Neural cell (in vitro differentiated cells): ENCODE measurements at regions not wholly inside any gene's neighbourhood (a gene's known extent, or its start where the extent isn't known, plus 50 kb on each side); places are given as distances from the start of the nearest gene placed in this dataset.

Source experiments
- H2AFZ ChIP-seq: fragments of 200-600, 300-800 bp; sonication (generic), shearing (Covaris generic); 2 replicates; pipeline ENCODE4 v1.6.0; 2014; ENCODE audit warnings: low read depth, mild to moderate bottlenecking, antibody characterized with exemption, low read length, moderate library complexity
- H3F3A ChIP-seq: fragments of 200-600 bp; shearing (Covaris generic); 2 replicates; pipeline ENCODE4 v1.6.1; 2016; ENCODE audit warnings: mild to moderate bottlenecking, moderate library complexity, mixed read lengths, antibody characterized with exemption, low read length; ENCODE audit not compliant: insufficient read depth, poor library complexity, severe bottlenecking
- H3K27ac ChIP-seq: fragments of 200-600, 300-800 bp; sonication (generic), shearing (Covaris generic); 2 replicates; pipeline ENCODE4 v1.5.1; 2014; ENCODE audit warnings: mild to moderate bottlenecking, low read length, moderate library complexity
- H3K27me3 ChIP-seq: fragments of 300-800, 200-600 bp; sonication (generic), shearing (Covaris generic); 2 replicates; pipeline ENCODE4 v1.6.0; 2014; ENCODE audit warnings: mild to moderate bottlenecking, low read depth, low read length, moderate library complexity; ENCODE audit not compliant: insufficient read depth
- H3K36me3 ChIP-seq: fragments of 300-800, 200-600 bp; sonication (generic), shearing (Covaris generic); 2 replicates; pipeline ENCODE4 v1.5.1; 2014; ENCODE audit warnings: mild to moderate bottlenecking, antibody characterized with exemption, low read length, moderate library complexity; ENCODE audit not compliant: insufficient read depth
- H3K4me2 ChIP-seq: fragments of 300-800, 200-600 bp; sonication (generic), shearing (Covaris generic); 2 replicates; pipeline ENCODE4 v1.6.0; 2014; ENCODE audit warnings: mild to moderate bottlenecking, low read length
- H3K4me3 ChIP-seq: fragments of 300-800, 200-600 bp; sonication (generic), shearing (Covaris generic); 2 replicates; pipeline ENCODE4 v1.5.1; 2014; ENCODE audit warnings: mild to moderate bottlenecking, low read length, moderate library complexity
- H3K79me2 ChIP-seq: fragments of 200-600 bp; shearing (Covaris generic); replicated peaks from 2 replicates; pipeline ENCODE4 v1.6.0; 2014; ENCODE audit warnings: mild to moderate bottlenecking, low read length, moderate library complexity; ENCODE audit not compliant: insufficient read depth
- H3K9ac ChIP-seq: fragments of 300-800, 200-600 bp; sonication (generic), shearing (Covaris generic); 2 replicates; pipeline ENCODE4 v1.6.1; 2016; ENCODE audit warnings: mild to moderate bottlenecking, low read length, mixed read lengths
- H3K9me2 ChIP-seq: fragments of 200-600 bp; shearing (Covaris generic); 2 replicates; pipeline ENCODE4 v1.6.1; 2016; ENCODE audit warnings: mild to moderate bottlenecking, low read length, mixed read lengths; ENCODE audit not compliant: insufficient read depth
- H3K9me3 ChIP-seq: fragments of 200-600, 300-800 bp; sonication (generic), shearing (Covaris generic); 2 replicates; pipeline ENCODE4 v1.6.1; 2016; ENCODE audit warnings: mild to moderate bottlenecking, mixed run types, low read length, moderate library complexity, mixed read lengths
- H4K20me1 ChIP-seq: fragments of 200-600 bp; shearing (Covaris generic); 2 replicates; pipeline ENCODE4 v1.6.1; 2016; ENCODE audit warnings: mild to moderate bottlenecking, mixed run types; ENCODE audit not compliant: insufficient read depth
- CTCF ChIP-seq: fragments of 450-650 bp; IDR thresholded peaks from 2 replicates; pipeline ENCODE4 v1.5.1; 2014; ENCODE audit warnings: antibody characterized with exemption, mild to moderate bottlenecking, moderate library complexity; ENCODE audit not compliant: poor library complexity, severe bottlenecking
- EP300 ChIP-seq: fragments of 450-650 bp; conservative IDR thresholded peaks from 2 replicates; pipeline ENCODE4 v1.6.1; 2014; ENCODE audit warnings: antibody characterized with exemption, mild to moderate bottlenecking, moderate library complexity; ENCODE audit not compliant: poor library complexity, severe bottlenecking
- EZH2 ChIP-seq: fragments of 200-600, 300-800 bp; shearing (Covaris generic), sonication (generic); IDR thresholded peaks from 2 replicates; pipeline ENCODE4 v1.6.1; 2014; ENCODE audit warnings: antibody characterized with exemption, low read length, borderline replicate concordance, mild to moderate bottlenecking; ENCODE audit not compliant: insufficient read depth, poor library complexity, severe bottlenecking
- MXI1 ChIP-seq: fragments of 450-650 bp; conservative IDR thresholded peaks from 2 replicates; pipeline ENCODE4 v1.6.1; 2014; ENCODE audit warnings: antibody characterized with exemption, mild to moderate bottlenecking; ENCODE audit not compliant: poor library complexity, severe bottlenecking
- POLR2AphosphoS5 ChIP-seq: IDR thresholded peaks from 2 replicates; pipeline ENCODE4 v1.6.1; 2012
- RAD21 ChIP-seq: fragments of 450-650 bp; conservative IDR thresholded peaks from 2 replicates; pipeline ENCODE4 v1.6.1; 2014; ENCODE audit warnings: antibody characterized with exemption, mild to moderate bottlenecking, moderate library complexity
- REST ChIP-seq: IDR thresholded peaks from 2 replicates; pipeline ENCODE4 v1.6.1; 2012; ENCODE audit warnings: borderline replicate concordance
- SMC3 ChIP-seq: fragments of 450-650 bp; conservative IDR thresholded peaks from 2 replicates; pipeline ENCODE4 v1.6.1; 2014; ENCODE audit warnings: antibody characterized with exemption, mild to moderate bottlenecking, moderate library complexity; ENCODE audit not compliant: poor library complexity
- TAF1 ChIP-seq: IDR thresholded peaks from 2 replicates; pipeline ENCODE4 v1.6.1; 2012; ENCODE audit warnings: low read depth

GRCh38 chr6:819122-819521 lies 126.2 kb upstream of the EXOC2 start:
- H3K36me3 ChIP-seq, result no peaks in the 10 kb centered on the region
- H4K20me1 ChIP-seq, result no peaks in the 10 kb centered on the region
- TF ChIP-seq TAF1, result no peak
- no peak for TF ChIP-seq RAD21
- TF ChIP-seq REST, result no peak
- TF ChIP-seq POLR2AphosphoS5, result no peak
- TF ChIP-seq SMC3, result no peak
- TF ChIP-seq MXI1, result no peak
- TF ChIP-seq EZH2, result no peak
- TF ChIP-seq CTCF, result no peak
- H2AFZ ChIP-seq, result no peak overlapping the region
- H3K4me3 ChIP-seq, result no peak overlapping the region
- no peaks in the 10 kb centered on the region for H3F3A ChIP-seq
- H3K27me3 ChIP-seq, result no peaks in the 10 kb centered on the region
- no peaks in the 10 kb centered on the region for H3K9me2 ChIP-seq
- H3K9me3 ChIP-seq, result no peaks in the 10 kb centered on the region
- H3K4me2 ChIP-seq, result no peak overlapping the region
- no peak overlapping the region for H3K27ac ChIP-seq
- no peaks in the 10 kb centered on the region for H3K79me2 ChIP-seq
- H3K9ac ChIP-seq, result no peak overlapping the region

- Histone ChIP-seq H3K27ac (no peak overlapping the region), H3F3A (no peaks in the 10 kb centered on the region), H3K9me3 (no peaks in the 10 kb centered on the region), H3K79me2 (no peaks in the 10 kb centered on the region), H3K27me3 (no peaks in the 10 kb centered on the region), H4K20me1 (no peaks in the 10 kb centered on the region), H3K4me2 (no peak overlapping the region), H2AFZ (no peak overlapping the region), H3K9me2 (no peaks in the 10 kb centered on the region), H3K36me3 (no peaks in the 10 kb centered on the region), H3K4me3 (no peak overlapping the region), H3K9ac (no peak overlapping the region)
- TF ChIP-seq RAD21 (no peak), SMC3 (no peak), TAF1 (no peak), POLR2AphosphoS5 (no peak), EP300 (no peak), REST (no peak), MXI1 (no peak), EZH2 (no peak), CTCF (no peak)
Observed at GRCh38 chr6:818196-818595, 125.3 kb upstream of the EXOC2 start.
